ENCODE measurements at regions not wholly inside any gene's neighbourhood (a gene's known extent, or its start where the extent isn't known, plus 50 kb on each side); places are given as distances from the start of the nearest gene placed in this dataset.

DNA sequence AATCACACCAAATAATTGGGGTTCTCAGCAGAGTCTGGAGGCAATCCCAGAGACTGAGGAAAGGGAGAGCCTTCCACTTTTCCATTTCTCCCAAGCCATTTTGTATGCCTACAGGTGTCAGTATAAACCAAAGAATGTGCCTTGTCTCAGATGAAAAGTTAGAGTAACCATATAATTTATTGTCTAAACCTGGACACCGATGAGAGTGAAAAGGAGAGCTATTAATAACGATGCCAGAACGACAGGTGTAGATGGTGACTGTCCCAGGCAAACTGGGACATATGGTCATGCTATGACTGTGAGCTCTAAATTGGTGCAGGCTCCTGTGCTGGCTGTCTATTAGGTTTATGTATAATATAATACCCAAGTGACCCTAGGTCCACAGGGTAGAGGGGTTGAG is 219.6 kb downstream of the ARHGAP12 start:
- DNase-seq, result no peak

DNA sequence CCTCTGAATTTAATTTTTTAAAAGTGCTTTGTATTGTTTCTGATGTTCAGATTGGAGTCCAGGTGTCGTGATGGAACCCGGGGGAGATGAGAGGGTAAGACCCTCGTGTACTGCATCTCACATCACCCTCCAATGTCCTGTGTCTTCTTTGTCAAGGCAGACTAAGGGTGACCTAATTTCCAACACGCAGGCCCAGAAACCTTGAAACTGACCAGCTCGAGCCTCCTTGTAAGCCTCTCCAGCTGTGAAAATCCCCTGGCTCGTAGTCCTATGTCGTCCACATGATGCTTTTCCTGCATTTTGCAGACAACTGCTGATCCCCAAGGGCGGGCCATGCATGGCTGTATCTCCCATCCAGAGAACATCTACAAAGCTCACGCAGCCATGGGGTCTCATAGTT is 220.2 kb downstream of the ARHGAP12 start:
- no peak for DNase-seq

GRCh38 chr10:31708046-31708445 is 220.6 kb downstream of the ARHGAP12 start:
- no peak for DNase-seq

DNA sequence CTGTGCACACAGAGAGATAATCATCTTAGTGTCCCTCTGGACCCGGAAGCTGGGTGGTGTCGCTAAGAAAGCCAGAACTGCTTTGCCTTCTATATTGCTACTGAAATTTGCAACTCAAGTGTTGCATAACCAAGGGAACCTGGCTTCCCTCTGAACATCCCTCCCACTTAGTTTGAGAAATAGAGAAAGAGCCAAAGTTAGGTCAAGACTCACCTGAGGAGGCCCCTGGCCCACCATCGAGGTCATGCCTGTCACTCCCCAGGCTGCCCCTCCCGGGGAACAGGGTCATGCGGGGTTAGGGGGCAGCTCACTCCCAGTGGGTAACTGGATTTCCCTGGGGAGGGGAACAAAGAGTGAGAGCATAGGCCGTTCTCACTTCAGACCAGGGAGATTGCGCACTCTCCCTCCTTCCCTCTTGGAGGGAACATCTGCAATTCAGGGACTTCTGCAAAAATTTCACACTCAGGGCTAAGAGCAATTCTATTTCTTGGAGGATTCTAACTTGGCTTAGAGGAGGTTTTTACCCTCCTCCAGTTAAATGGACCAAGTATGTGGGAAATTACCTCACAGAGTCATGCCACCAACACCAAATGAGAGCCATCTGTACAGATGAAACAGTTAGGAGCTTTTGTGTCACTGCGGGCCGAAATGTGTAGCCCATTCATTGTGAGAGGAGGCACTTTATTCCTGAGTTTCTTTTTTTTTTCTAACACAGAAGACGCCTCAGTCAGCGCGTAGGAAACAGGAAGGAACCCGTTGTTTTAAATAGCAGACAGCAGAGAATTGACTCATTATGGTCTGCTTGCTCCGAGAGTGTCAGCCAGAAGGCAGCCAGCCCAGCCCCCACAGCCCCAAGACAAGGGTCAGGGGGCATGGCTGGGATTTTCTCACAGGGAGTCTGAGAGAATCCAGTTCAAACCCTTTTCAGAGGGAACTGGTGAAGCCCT is 221.3 kb downstream of the ARHGAP12 start:
- DNase-seq, result peak; percentile 84

DNA sequence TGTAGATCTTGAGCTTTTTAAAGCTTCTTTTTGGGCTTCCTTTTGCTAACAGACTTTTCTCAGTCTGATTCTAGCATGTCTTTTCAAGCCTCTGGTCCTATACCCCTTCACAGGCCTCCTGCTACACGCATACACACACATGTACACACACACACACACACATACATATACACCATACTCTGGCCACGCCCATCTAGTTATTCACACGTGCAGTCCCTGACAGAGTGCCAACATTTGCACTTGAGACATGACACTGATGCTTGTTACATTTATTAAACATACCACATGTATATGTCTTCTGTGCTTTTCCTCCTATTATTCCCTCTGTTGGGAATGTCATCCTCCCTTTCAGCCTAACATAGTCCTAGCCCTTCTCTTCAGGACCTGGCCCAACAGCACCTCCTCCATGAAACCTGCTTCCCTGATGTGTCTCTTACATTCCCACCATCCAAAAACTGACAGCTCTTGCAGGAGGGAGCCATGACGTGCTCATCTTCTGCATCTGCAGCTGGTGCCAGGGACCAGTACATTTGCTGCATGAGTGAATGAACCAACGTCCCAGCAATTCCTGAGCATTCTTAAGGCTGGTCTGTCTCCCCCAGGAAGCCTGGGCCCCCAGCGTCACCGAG is 222.1 kb downstream of the ARHGAP12 start:
- DNase-seq, result no peak

DNA sequence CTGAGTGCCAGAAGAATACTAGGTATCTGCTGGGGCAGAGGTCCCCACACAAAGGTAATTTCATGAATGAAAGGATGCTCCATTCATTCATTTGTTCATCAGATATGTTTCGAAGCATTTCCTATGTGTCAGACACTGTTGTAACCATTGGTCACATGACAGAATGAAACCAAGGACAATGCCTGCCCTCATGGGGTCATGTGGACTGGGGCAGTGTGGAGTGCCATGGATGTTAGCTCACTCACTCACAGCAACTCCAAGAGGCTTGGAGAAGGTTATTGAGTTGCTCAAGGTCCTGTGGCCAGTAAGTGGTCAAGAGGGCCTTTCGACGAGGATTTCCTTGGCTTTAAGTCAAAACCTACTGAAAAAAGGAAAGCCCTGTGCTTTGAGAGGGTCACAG is 223.5 kb downstream of the ARHGAP12 start:
- no peak for DNase-seq

GRCh38 chr10:31704195-31704594 is 224.4 kb downstream of the ARHGAP12 start:
- no peak for DNase-seq

DNA sequence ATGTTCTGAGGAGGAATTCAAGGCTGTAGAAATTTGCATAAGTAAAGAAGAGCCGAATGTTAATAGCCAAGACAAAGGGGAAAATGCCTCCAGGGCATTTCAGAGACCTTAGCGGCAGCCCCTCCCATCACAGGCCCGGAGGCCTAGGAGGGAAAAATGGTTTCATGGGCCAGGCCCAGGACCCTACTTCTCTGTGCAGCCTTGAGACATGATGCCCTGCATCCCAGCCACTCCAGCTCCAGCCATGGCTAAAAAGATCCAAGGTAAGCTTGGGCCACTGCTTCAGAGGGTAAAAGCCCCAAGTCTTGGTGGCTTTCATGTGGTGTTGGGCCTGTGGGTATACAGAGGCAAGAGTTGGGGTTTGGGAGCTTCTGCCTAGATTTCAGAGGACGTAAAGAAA is 225.7 kb downstream of the ARHGAP12 start:
- no peak for DNase-seq

GRCh38 chr10:31702005-31702404 is 226.6 kb downstream of the ARHGAP12 start:
- DNase-seq, result no peak

- no peak for DNase-seq
These were observed 227.1 kb downstream of the ARHGAP12 start for GRCh38 chr10:31701546-31701945.

GRCh38 chr10:31700181-31700611 is 228.4 kb downstream of the ARHGAP12 start:
- no peak for DNase-seq

GRCh38 chr10:31698181-31698830 is 230.3 kb downstream of the ARHGAP12 start:
- DNase-seq, result no peak

GRCh38 chr10:31697271-31698180 is 231.1 kb downstream of the ARHGAP12 start:
- no peak for DNase-seq

GRCh38 chr10:31694929-31695837 is 233.4 kb downstream of the ARHGAP12 start:
- DNase-seq, result no peak

DNA sequence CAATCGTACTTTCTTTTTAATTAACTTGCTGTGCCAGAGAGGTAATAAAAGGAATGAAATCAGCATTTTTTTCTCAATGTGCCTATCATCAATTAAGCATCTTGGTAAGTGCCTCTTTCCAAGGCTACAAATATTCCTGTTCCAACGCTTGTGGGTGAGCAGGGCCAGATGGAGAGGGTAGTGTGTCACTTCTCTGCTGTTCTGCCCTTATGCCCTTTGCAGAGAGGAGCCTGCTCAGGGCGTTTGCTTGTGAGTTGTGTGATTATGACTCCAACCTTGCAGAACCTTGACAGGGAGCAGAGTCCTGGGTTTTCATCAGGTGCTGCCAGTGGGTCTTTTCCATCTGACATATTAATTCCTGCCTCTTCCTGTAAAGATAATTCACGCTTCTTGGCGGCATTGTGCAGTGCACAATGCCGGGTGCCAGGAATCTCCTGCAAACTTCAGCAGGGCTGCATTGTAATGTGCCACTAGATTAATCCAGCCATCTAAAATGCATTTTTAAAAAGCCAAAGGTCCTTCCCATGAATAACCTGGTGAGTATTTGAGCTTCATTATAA is 234.4 kb downstream of the ARHGAP12 start:
- no peak for DNase-seq

- DNase-seq, result no peak
These were observed 235.1 kb downstream of the ARHGAP12 start for GRCh38 chr10:31693491-31693890.

- DNase-seq, result no peak
These were observed 239.4 kb downstream of the ARHGAP12 start for GRCh38 chr10:31689233-31689632.

GRCh38 chr10:31687663-31688482 is 240.8 kb downstream of the ARHGAP12 start:
- no peak for DNase-seq

GRCh38 chr10:31686599-31686998 is 242.0 kb downstream of the ARHGAP12 start:
- DNase-seq, result no peak

DNA sequence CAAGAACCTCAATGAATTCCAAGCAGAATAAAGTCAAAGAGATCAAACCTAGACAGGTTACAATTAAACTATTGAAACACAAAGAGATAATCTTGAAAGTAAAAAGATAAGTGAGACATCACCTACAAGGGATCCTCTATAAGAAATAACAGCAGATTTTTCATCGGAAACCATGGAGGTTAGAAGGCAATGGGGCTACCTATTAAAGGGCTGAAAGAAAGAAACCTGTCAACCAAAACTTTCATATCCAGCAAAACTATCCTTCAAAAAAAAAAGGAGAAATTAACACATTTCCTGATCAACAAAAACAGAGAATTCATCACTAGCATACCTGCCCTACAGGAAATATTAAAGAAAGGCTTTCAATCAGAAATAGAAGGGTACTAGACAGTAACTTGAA is 244.9 kb downstream of the ARHGAP12 start:
- no peak for DNase-seq

All from KG1 (cell line).